Retinal pigment epithelial cell (primary cell): ENCODE measurements at regions not wholly inside any gene's neighbourhood (a gene's known extent, or its start where the extent isn't known, plus 50 kb on each side); places are given as distances from the start of the nearest gene placed in this dataset.

Source experiments
- DNase-seq: peaks from one replicate; pipeline ENCODE4 v3.0.0-alpha.2; 2010; ENCODE audit warnings: low read depth
- H3K4me3 ChIP-seq: 2 replicates; pipeline ENCODE4 v1.5.1; 2011; ENCODE audit warnings: mild to moderate bottlenecking, low read length, control low read depth, moderate library complexity
- TF ChIP-seq, protein P1 (sequence below): conservative IDR thresholded peaks from 2 replicates; pipeline ENCODE4 v1.5.1; 2011; ENCODE audit warnings: low read depth, low read length, control low read depth, inconsistent platforms

DNA sequence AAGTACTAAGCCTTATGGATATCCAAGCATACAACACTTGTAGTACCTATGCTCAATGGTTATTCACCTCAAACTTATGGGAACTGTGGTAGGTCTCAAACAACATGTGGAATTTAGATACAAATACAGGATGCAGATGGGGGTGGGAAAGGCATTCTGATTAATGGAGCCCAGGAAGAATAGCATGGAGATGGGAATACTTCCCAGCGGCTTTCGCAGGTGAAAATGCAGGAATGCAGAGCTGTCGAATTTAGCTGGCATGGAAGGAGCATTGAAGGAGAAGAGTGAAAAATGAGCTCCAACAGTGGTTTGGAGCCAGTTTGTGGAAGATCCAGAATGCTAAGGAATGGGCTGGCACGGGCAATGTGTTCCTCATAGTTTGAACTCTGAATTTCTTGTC, 89.9 kb downstream of the NKX2-1 start:
- TF ChIP-seq, protein P1, sequence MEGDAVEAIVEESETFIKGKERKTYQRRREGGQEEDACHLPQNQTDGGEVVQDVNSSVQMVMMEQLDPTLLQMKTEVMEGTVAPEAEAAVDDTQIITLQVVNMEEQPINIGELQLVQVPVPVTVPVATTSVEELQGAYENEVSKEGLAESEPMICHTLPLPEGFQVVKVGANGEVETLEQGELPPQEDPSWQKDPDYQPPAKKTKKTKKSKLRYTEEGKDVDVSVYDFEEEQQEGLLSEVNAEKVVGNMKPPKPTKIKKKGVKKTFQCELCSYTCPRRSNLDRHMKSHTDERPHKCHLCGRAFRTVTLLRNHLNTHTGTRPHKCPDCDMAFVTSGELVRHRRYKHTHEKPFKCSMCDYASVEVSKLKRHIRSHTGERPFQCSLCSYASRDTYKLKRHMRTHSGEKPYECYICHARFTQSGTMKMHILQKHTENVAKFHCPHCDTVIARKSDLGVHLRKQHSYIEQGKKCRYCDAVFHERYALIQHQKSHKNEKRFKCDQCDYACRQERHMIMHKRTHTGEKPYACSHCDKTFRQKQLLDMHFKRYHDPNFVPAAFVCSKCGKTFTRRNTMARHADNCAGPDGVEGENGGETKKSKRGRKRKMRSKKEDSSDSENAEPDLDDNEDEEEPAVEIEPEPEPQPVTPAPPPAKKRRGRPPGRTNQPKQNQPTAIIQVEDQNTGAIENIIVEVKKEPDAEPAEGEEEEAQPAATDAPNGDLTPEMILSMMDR = no peak
- DNase-seq = no peak
- H3K4me3 ChIP-seq = no peak overlapping the region

DNA sequence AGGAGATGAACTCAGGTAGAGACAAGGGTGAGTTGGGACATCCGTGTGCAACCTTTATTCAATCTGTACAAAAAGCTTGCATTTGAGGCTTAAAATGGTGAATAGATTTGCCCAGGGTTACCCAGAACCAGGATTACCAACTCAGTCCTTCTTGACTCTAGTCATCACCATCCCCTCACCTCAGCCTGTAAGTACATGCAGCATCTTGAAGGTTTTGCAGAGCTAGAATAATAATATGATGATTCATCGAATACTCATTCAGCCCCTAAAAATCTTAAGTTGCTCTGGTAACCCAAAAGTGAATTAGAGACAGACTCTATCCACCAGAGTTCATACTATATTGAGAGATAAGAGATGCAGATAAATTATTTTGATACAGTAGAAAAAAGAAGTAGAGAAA, 90.3 kb downstream of the NKX2-1 start:
- TF ChIP-seq, protein P1 = no peak
- DNase-seq = no peak
- H3K4me3 ChIP-seq = no peak overlapping the region

DNA sequence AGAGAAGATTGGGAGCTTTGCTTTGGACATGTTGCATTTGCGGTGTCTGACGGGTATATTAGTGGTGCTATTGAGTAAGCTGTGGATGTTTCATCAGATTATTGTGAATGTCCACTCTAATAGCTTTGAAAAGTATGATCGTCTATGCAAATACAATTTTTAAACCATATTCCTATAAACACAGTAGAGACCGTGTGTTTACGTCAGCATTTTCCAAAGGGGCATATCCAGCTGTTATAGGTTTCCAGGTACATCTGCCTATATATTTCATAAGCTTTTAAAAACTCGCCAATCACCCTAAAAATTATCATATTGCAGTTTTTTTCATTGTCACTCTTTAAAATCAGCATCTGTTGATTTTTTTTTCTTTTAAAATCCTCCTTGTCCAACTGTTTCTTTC, 91.7 kb downstream of the NKX2-1 start:
- DNase-seq = no peak
- no peak overlapping the region for H3K4me3 ChIP-seq
- TF ChIP-seq, protein P1 = no peak

DNA sequence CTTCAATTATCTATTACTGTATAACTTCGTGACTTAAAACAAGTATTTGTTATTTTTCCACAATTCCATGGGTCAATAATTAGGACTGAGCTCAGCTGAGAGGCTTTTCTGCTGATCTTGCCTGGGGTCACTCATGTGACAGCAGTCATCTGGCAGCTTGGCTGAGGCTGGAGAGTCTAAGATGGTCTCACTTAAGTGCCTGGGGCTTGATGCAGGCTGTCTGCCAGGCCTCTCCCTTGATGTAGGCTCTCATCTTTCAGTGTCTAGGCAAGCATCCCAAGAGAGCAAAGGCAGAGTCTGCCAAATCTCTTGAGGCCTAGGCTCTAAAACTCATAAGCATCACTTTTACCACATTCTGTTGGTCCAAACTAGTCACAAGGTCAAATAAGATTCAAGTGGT, 93.2 kb downstream of the NKX2-1 start:
- TF ChIP-seq, protein P1 = no peak
- no peak for DNase-seq
- no peak overlapping the region for H3K4me3 ChIP-seq

DNA sequence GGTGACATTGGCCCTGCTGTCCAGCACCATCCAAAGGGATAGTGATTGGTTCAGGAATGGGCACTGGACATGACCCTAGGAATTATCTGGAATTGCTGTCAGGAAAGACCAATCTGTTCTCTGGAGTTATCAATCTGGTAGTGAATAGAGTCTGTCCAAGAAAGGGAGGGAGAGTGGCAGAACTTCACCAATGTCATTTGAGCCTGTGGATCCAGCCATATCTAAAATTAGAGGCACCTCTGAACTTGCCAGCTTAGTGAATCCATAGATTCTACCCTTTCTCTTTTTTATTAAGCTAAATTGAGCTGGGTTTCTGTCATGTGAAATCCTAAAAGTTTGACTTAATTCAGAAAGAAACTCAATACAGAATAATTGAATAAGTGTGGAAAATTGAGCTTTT, 93.9 kb downstream of the NKX2-1 start:
- TF ChIP-seq, protein P1 = no peak
- no peak for DNase-seq
- H3K4me3 ChIP-seq = no peak overlapping the region

DNA sequence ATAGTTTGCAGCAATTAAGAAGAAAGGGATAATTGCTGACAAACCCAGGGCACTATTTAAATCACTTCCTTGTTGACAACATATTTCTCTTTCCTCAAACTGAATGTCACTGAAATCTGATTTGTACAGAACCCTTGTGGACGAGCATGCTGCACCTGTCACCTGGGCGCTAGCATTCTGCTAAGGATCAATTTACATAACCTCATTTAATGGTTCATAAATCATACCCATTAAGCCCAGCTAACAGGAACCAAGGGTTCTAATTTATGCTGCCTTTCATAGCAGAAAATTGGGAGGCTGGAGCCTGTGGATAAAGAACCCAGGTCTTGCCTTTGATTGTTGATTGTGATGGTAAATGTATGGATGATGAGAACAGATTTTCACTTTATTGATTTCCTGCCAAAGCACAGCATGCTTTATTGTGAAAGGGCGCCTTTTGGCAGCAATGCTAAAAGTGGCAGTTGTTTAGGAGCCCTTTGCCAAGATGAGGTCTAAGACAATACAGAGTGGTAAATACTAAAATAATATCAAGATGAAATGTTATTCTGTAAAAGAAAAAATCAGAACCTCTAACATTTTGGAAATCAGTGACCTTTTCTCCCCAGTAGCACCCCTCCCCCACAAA, 95.4 kb downstream of the NKX2-1 start:
- H3K4me3 ChIP-seq = no peak overlapping the region
- TF ChIP-seq, protein P1 = no peak
- DNase-seq = no peak

DNA sequence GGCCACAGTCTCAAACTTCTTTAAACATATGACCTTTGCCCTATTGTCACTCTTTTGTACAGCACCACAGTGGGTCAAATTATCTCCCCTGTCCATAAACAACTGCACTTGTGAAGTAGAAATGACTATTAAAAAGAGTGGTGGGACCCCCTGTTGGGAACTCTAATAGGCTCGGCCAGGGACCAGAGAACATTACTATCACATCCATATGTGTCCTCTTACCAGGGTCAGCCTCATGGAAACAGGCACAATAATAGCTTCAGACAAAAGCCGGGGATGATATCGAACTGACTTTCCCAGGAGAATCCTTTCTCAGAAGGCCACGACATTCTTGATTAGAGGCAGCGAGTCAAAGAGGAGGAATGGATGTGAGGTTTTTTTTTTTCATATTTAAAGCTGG, 96.6 kb downstream of the NKX2-1 start:
- TF ChIP-seq, protein P1 = no peak
- DNase-seq = no peak
- H3K4me3 ChIP-seq = no peak overlapping the region
